VCaP (cell line): ENCODE measurements at regions not wholly inside any gene's neighbourhood (a gene's known extent, or its start where the extent isn't known, plus 50 kb on each side); places are given as distances from the start of the nearest gene placed in this dataset.

Source experiments
- H3K27ac ChIP-seq: fragments of 450-650 bp; 2 replicates; pipeline ENCODE4 v1.5.1; 2017
- TF ChIP-seq, protein P1 (sequence below): fragments of 450-650 bp; conservative IDR thresholded peaks from 2 replicates; pipeline ENCODE4 v1.5.1; 2017; ENCODE audit warnings: mild to moderate bottlenecking, moderate library complexity

DNA sequence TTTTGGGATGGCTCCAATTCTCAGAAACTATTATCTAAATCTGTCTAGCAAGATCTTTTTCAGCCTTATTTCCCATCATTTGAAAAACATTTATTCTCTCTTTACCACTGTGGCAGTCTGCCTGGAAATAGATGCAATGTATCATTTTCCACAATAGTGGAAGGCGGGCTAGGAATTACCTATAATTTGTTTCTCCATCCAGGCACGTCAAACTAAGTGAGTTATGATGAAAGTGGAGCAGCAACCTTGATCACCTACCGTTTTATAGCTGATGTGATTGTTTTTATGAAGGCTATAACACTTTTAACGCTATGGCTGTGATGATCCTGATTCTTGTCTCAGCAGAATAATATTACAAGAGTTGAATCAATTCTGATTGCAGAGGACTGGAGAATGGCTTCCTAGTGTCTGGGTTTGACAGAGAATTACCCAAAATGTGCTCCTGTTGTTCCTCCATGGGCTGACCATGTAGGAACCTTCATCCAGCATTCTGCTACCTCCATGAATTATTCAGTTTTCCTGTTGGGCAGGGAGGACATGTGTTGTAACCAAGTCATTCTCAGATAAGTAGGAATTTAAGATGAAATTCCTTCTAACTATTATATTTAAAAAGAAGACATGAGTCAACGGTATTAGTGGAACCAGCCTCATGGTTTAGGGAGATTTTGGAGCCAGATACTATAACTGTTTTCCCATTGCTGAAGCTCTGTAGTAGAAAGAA is 231.5 kb upstream of the SGO1 start:
- TF ChIP-seq, protein P1, sequence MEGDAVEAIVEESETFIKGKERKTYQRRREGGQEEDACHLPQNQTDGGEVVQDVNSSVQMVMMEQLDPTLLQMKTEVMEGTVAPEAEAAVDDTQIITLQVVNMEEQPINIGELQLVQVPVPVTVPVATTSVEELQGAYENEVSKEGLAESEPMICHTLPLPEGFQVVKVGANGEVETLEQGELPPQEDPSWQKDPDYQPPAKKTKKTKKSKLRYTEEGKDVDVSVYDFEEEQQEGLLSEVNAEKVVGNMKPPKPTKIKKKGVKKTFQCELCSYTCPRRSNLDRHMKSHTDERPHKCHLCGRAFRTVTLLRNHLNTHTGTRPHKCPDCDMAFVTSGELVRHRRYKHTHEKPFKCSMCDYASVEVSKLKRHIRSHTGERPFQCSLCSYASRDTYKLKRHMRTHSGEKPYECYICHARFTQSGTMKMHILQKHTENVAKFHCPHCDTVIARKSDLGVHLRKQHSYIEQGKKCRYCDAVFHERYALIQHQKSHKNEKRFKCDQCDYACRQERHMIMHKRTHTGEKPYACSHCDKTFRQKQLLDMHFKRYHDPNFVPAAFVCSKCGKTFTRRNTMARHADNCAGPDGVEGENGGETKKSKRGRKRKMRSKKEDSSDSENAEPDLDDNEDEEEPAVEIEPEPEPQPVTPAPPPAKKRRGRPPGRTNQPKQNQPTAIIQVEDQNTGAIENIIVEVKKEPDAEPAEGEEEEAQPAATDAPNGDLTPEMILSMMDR, result no peak

DNA sequence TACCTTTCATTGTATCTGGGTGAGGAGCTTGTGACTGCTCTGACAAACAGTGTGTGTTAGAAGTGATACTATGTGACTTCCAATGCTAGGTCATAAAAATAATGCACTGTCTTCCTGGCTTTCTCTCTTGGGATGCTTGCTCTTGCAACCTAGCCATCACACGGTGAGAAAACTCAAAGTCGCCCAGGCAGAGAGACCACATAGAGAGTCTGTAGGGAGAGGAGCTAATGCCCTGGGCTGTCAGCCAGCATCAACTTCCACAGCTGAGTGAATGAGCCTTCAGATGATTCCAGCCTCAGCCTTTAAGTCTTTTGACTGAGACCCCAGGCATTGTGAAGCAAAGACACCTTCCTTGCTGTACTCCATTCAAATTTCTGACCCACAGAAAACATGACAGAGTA is 220.6 kb upstream of the SGO1 start:
- TF ChIP-seq, protein P1, result no peak
- no peak overlapping the region for H3K27ac ChIP-seq

More for the DNA sequence above, 231.5 kb upstream of the SGO1 start:
- H3K27ac ChIP-seq, result no peak overlapping the region

DNA sequence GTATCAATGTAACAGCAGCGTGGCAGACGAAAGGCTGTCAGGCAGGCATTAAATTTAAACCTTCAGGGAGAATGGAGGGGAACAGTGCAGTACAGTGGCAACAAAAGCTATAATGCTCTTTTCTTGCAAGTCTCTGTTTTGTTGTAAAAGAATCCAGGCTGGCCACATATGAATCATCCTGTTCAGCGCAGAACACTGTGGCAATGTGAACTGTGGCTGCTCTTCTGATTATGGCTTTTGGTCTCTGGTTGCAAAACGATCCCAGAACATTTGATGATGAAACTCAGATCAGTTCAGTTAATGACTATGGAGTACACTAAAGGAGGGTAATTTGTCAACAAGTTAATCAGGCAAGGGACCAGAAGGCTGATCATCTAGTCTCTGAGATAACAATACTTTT is 219.7 kb upstream of the SGO1 start:
- no peak overlapping the region for H3K27ac ChIP-seq
- TF ChIP-seq, protein P1, result no peak

DNA sequence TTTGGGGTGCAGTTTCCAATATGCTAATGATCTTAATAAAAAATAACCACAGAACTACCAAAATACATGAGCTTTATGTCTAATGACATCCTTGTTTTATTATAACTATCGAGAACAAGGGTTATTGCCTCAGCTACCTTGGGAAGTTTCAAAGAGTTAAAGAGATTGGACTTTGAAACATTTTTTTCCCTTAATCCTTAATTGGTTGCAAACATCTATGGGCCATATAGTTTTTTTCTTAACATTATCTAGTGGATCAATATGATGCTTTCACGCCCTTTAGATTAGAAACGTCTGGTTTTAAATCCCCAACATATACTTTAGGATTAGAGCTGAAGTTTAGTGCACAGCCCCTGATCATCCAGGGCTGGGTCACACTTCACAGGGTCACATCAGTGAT is 219.2 kb upstream of the SGO1 start:
- TF ChIP-seq, protein P1, result no peak
- no peak overlapping the region for H3K27ac ChIP-seq

GRCh38 chr3:20404741-20405100 is 218.7 kb upstream of the SGO1 start:
- TF ChIP-seq, protein P1, result no peak
- no peak overlapping the region for H3K27ac ChIP-seq

- TF ChIP-seq, protein P1, result no peak
- H3K27ac ChIP-seq, result no peak overlapping the region
These were observed 218.2 kb upstream of the SGO1 start for GRCh38 chr3:20403986-20404740.

DNA sequence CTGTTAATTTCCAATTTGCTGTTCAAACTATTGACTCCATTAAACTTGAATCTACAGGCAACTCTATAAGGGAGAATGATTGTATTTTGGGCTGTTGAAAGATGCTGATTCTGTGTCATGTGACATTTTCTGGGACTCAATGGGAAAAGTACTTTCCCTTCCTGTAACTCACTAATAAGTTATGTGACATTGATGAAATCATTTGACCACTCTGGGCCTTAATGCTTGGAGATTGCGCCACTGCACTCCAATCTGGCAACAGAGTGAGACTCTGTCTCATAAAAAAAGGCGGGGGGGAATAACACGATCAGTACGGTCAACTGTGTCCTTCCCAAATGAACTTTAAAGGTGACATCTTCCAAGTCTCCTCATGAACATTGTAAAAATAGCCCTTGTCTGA is 215.2 kb upstream of the SGO1 start:
- TF ChIP-seq, protein P1, result no peak
- no peak overlapping the region for H3K27ac ChIP-seq
